Esophagus squamous epithelium (tissue), 5 donors: ENCODE measurements at regions not wholly inside any gene's neighbourhood (a gene's known extent, or its start where the extent isn't known, plus 50 kb on each side); places are given as distances from the start of the nearest gene placed in this dataset.

Source experiments
- DNase-seq: peaks from one replicate; lab custom pipeline; 2025; lab: John Stamatoyannopoulos, UW
- H3K27ac ChIP-seq, 4 donors: fragments of 200-600 bp; sonication (generic); one replicate each; pipeline ENCODE4 v1.5.1; 2016 to 2019; ENCODE audit warnings: mild to moderate bottlenecking in 1 of 4
- H3K27me3 ChIP-seq, 4 donors: fragments of 200-600 bp; sonication (generic); 1 replicate in 3 of 4; 2 replicates in 1 of 4; pipeline versions ENCODE4 v1.5.1 to v1.6.0; 2017 to 2021; ENCODE audit warnings: antibody characterized with exemption in 1 of 4
- H3K36me3 ChIP-seq, 3 donors: fragments of 200-600 bp; sonication (generic); one replicate each; pipeline ENCODE4 v1.5.1; 2016 to 2019
- H3K4me1 ChIP-seq, 3 donors: fragments of 200-600 bp; sonication (generic); one replicate each; pipeline ENCODE4 v1.5.1; 2017 to 2019
- H3K4me3 ChIP-seq, 4 donors: fragments of 200-600 bp; sonication (generic); 1 replicate in 3 of 4; 2 replicates in 1 of 4; pipeline ENCODE4 v1.5.1; 2016 to 2019; ENCODE audit warnings: mild to moderate bottlenecking in 2 of 4, moderate library complexity in 1 of 4
- H3K9me3 ChIP-seq, 3 donors: fragments of 200-600 bp; sonication (generic); one replicate each; pipeline ENCODE4 v1.5.1; 2016 to 2019
- POLR2A ChIP-seq, 4 donors: fragments of 450-650 bp; IDR thresholded peaks; one replicate each; pipeline ENCODE4 v1.6.1; 2017; ENCODE audit warnings: antibody characterized with exemption in 4 of 4, mild to moderate bottlenecking in 4 of 4, moderate library complexity in 3 of 4
- WGBS, 2 donors: methylation state at CpG; one replicate each; pipeline ENCODE4 v1.1.5; 2018; 5-methylcytosine and 5-hydroxymethylcytosine counted together
- intact Hi-C: fragments of 100-400 bp; cut with DNase I; formaldehyde crosslinking; loops from one replicate; pipeline ENCODE4 v1.15.0; 2022
- TF ChIP-seq, protein P1 (sequence below), 6 experiments: fragments of 450-650 bp in 4 of 6; fragments of 200-600 bp in 2 of 6; sonication (generic) in 2 of 6; IDR thresholded peaks; one replicate each; pipeline ENCODE4 v1.5.1; 2016 to 2019; ENCODE audit warnings: antibody characterized with exemption in 6 of 6, mild to moderate bottlenecking in 4 of 6, moderate library complexity in 4 of 6
- donor health status: DM: yes; HTN: yes; CAD: no.

DNA sequence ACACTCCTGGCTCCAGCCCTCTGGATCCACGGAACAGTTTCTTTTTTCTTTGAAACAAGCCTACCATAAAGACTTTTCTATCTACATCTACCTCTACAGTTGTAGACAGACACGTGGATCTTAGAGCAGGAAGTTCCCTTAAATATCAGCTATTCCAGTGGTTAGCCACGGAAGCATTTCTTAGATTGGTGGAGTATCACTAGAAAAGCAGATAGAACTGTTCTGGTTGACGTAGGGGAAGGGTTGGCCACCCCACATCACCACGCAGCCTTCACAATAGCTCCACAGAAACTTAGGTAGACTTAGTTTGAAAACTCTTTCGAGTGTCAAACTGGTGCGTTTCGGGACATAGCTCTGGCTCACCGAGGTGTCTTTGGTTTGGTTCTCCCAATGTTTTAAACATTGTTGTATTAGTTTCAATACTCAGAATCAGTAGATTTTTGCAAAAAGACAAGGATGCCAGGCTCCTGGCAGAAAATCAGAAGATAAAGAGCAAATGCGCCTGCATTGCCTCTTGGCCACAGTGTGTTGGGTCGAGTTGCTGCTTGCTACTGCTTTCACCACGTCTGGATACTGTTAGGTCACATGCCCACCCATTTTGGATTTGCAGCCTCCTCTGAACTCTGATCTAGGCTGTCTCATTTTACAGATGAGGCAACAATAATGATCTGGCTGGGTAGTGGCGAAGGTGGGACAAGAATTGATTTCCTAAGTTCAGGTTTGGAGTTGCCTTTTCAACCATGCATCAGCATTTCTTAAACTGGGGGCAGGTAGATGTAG is 71.5 kb upstream of the DTNBP1 start:
- no peak overlapping the region for H3K4me3 ChIP-seq
- intact Hi-C loops: no loop called here
- no peaks in the 10 kb centered on the region for H3K9me3 ChIP-seq
- no peaks in the 10 kb centered on the region for H3K4me1 ChIP-seq
- H3K27me3 ChIP-seq: peaks cover 0 to 9% (median 0%) of the 10 kb centered on the region in 4 donors
- no peak for DNase-seq
- 66 to 72% methylated on average over 13 of the region's 13 CpGs for WGBS, 2 donors
- H3K36me3 ChIP-seq: no peaks in the 10 kb centered on the region
- no peak overlapping the region for H3K27ac ChIP-seq
- no peak for TF ChIP-seq POLR2A (IDR thresholded peaks at IDR 0.05)
- TF ChIP-seq, protein P1, sequence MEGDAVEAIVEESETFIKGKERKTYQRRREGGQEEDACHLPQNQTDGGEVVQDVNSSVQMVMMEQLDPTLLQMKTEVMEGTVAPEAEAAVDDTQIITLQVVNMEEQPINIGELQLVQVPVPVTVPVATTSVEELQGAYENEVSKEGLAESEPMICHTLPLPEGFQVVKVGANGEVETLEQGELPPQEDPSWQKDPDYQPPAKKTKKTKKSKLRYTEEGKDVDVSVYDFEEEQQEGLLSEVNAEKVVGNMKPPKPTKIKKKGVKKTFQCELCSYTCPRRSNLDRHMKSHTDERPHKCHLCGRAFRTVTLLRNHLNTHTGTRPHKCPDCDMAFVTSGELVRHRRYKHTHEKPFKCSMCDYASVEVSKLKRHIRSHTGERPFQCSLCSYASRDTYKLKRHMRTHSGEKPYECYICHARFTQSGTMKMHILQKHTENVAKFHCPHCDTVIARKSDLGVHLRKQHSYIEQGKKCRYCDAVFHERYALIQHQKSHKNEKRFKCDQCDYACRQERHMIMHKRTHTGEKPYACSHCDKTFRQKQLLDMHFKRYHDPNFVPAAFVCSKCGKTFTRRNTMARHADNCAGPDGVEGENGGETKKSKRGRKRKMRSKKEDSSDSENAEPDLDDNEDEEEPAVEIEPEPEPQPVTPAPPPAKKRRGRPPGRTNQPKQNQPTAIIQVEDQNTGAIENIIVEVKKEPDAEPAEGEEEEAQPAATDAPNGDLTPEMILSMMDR (IDR thresholded peaks at IDR 0.05): no peak

DNA sequence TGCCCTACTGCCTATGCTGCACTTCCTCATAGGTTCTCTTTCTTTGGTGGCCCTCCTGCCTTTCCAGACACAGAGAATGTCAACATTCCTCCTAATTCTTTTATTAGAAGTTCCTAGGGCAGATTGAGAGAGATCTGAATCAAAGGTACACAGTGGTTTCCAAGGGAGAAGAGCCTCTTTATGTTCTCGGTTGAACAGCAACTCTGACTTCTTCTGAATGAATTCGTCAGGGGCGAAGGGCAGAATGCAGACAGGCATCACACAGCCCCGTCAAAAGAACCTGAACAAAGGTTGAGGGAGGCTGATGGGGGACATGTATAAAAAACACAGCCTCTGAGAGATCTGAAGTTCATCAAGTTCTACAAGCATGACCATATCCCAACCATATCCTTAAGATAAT is 68.1 kb upstream of the DTNBP1 start:
- Histone ChIP-seq H3K27ac (no peak overlapping the region), H3K4me3 (no peak overlapping the region), H3K9me3 (no peaks in the 10 kb centered on the region), H3K36me3 (no peaks in the 10 kb centered on the region), H3K27me3 (peaks cover 0 to 9% (median 0%) of the 10 kb centered on the region in 4 donors), H3K4me1 (no peaks in the 10 kb centered on the region)
- no peak for DNase-seq
- no peak for TF ChIP-seq POLR2A (IDR thresholded peaks at IDR 0.05)
- TF ChIP-seq, protein P1 (IDR thresholded peaks at IDR 0.05): no peak
- 94 to 95% methylated on average over 4 of the region's 4 CpGs for WGBS, 2 donors
- intact Hi-C loops: no loop called here

DNA sequence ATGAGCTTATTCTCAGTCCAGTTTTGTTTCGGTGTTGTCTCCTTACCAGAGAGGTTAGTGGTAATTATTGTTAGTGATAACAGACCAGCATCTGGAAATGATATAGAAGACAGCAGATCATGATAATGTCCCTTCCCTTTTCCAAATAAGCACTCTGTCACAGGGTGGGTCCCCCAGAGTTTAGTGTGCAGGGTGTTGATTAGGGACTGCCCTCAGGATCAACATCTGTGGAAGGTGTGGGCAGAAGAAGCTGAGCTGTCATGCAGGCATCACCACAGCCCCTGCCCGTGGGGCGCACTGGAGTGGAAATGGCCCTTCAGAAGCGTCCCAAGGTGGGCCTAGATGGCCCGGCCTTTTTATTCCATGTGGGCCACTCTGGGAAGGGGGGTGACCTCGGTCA is 67.6 kb upstream of the DTNBP1 start:
- H3K27ac ChIP-seq: no peak overlapping the region
- H3K36me3 ChIP-seq: no peaks in the 10 kb centered on the region
- DNase-seq: no peak

DNA sequence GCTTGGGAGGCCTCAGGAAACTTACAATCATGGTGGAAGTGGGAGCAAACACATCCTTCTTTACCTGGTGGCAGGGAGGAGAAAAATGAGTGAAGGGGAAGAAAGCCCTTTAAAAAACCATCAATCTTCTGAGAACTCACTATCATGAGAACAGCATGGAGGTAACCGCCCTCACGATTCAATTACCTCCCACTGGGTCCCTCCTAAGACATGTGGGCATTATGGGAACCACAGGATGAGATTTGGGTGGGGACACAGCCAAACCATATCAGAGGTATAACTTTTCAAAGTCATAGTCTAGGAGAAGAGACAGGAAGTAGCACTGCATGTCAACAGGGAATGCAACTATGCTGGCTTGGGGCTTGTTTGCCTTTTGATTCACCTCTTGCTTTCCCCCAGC is 59.9 kb upstream of the DTNBP1 start:
- no peak for DNase-seq
- no peak overlapping the region for H3K4me3 ChIP-seq
- intact Hi-C loops: no loop called here
- TF ChIP-seq POLR2A (IDR thresholded peaks at IDR 0.05): no peak
- TF ChIP-seq, protein P1 (IDR thresholded peaks at IDR 0.05): no peak
- no peaks in the 10 kb centered on the region for H3K9me3 ChIP-seq
- peaks cover 0 to 5% (median 0%) of the 10 kb centered on the region in 4 donors for H3K27me3 ChIP-seq
- H3K27ac ChIP-seq: no peak overlapping the region
- 96% methylated on average over 2 of the region's 2 CpGs for WGBS, 2 donors
- no peaks in the 10 kb centered on the region for H3K36me3 ChIP-seq
- H3K4me1 ChIP-seq: no peaks in the 10 kb centered on the region

More for the DNA sequence above, 67.6 kb upstream of the DTNBP1 start:
- H3K9me3 ChIP-seq: no peaks in the 10 kb centered on the region
- H3K27me3 ChIP-seq: peaks cover 0 to 9% (median 0%) of the 10 kb centered on the region in 4 donors
- intact Hi-C loops: no loop called here
- H3K4me3 ChIP-seq: no peak overlapping the region
- no peaks in the 10 kb centered on the region for H3K4me1 ChIP-seq
- 75 to 90% methylated on average over 1 to 4 of the region's 6 CpGs for WGBS, 2 donors
- no peak for TF ChIP-seq POLR2A (IDR thresholded peaks at IDR 0.05)
- TF ChIP-seq, protein P1 (IDR thresholded peaks at IDR 0.05): no peak

GRCh38 chr6:15716889-15717288 is 54.1 kb upstream of the DTNBP1 start:
- Histone ChIP-seq H3K27me3 (peaks cover 0 to 5% (median 0%) of the 10 kb centered on the region in 4 donors), H3K4me3 (no peak overlapping the region), H3K9me3 (peaks cover 0 to 12% (median 7%) of the 10 kb centered on the region in 3 donors), H3K4me1 (peaks cover 0 to 7% (median 0%) of the 10 kb centered on the region in 3 donors), H3K27ac (no peak overlapping the region), H3K36me3 (no peaks in the 10 kb centered on the region)
- 72 to 81% methylated on average over 2 of the region's 2 CpGs for WGBS, 2 donors
- intact Hi-C loops: no loop called here
- TF ChIP-seq, protein P1 (IDR thresholded peaks at IDR 0.05): no peak
- TF ChIP-seq POLR2A (IDR thresholded peaks at IDR 0.05): no peak
- DNase-seq: no peak
